ENCODE measurements at regions not wholly inside any gene's neighbourhood (a gene's known extent, or its start where the extent isn't known, plus 50 kb on each side); places are given as distances from the start of the nearest gene placed in this dataset.

- no peaks in the 10 kb centered on the region for H3K9me3 ChIP-seq
- TF ChIP-seq CTCF (IDR thresholded peaks at IDR 0.05): no peak
- H3K27ac ChIP-seq: no peak overlapping the region
- H3K4me1 ChIP-seq (ENCODE audit: control insufficient read depth in 1 of 2, insufficient read depth in 1 of 2, low read depth in 1 of 2, low read length in 1 of 2): no peaks in the 10 kb centered on the region
- no peaks in the 10 kb centered on the region for H3K36me3 ChIP-seq
- peaks cover 11% of the 10 kb centered on the region for H3K27me3 ChIP-seq
- H3K4me3 ChIP-seq (ENCODE audit: low read depth in 1 of 2, low read length in 1 of 2): no peak overlapping the region
Measured at GRCh38 chr14:61884711-61885110, 122.5 kb downstream of the SNAPC1 start.

DNA sequence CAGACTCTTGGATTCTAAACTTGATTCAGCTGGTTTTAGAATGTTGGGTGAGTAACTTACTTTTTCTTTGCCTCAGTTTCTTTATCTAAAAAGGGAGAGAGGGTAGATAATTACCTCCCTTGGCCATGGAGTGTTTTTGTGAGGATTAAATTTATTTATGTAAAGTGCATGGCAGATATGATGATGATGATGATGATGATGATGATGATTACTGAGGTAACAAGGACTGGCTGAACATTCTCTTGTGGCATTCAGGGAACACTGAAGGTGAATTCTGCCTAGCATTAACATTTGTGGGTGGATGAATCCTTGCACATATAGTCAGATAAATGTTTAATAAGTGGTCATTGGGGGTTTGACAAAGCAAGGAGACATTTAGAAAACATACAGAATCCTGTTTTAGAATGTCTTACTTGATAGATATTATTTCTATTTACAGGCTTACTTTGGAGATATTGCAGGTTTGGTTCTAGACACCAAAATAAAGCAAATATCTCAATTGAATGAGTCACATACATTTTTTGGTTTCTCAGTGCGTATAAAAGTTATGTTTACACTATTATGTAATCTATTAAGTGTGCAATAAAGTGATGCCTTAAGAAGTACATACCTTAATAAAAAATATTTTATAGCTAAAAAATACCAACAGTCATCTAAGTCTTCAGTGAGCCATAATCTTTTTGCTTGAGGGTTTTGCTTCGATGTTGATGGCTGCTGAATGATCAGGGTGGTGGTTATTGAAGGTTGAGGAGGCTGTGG lies 123.2 kb downstream of the SNAPC1 start:
- H3K4me3 ChIP-seq (ENCODE audit: low read depth in 1 of 2, low read length in 1 of 2): no peak overlapping the region
- no peaks in the 10 kb centered on the region for H3K4me1 ChIP-seq (ENCODE audit: control insufficient read depth in 1 of 2, insufficient read depth in 1 of 2, low read depth in 1 of 2, low read length in 1 of 2)
- no peak for TF ChIP-seq CTCF (IDR thresholded peaks at IDR 0.05)
- no peaks in the 10 kb centered on the region for H3K36me3 ChIP-seq
- no peaks in the 10 kb centered on the region for H3K9me3 ChIP-seq
- no peak overlapping the region for H3K27ac ChIP-seq
- H3K27me3 ChIP-seq: peaks cover 5% of the 10 kb centered on the region

DNA sequence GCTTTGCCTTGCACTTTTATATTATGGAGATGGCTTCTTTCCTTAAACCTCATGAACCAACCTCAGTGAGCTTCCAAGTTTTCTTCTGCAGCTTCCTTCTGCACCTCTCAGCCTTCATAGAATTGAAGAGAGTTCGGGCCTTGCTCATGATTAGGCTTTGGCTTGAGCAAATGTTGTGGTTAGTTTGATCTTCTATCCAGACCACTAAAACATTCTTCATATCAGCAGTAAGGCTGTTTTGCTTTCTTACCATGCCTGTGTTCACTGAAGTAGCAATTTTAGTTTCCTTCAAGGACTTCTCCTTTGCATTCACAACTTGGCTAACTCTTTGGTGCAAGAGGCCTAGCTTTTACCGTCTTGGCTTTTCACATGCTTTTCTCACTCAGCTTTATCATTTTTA lies 125.4 kb downstream of the SNAPC1 start:
- H3K9me3 ChIP-seq: no peaks in the 10 kb centered on the region
- no peak overlapping the region for H3K27ac ChIP-seq
- no peak overlapping the region for H3K4me3 ChIP-seq (ENCODE audit: low read depth in 1 of 2, low read length in 1 of 2)
- H3K4me1 ChIP-seq (ENCODE audit: control insufficient read depth in 1 of 2, insufficient read depth in 1 of 2, low read depth in 1 of 2, low read length in 1 of 2): no peaks in the 10 kb centered on the region
- H3K36me3 ChIP-seq: no peaks in the 10 kb centered on the region
- TF ChIP-seq CTCF (IDR thresholded peaks at IDR 0.05): no peak
- peaks cover 13% of the 10 kb centered on the region for H3K27me3 ChIP-seq

GRCh38 chr14:61889914-61890351 lies 127.7 kb downstream of the SNAPC1 start:
- Histone ChIP-seq H3K27me3 (peaks cover 10% of the 10 kb centered on the region), H3K27ac (no peak overlapping the region), H3K4me3 (ENCODE audit: low read depth in 1 of 2, low read length in 1 of 2) (no peak overlapping the region), H3K36me3 (no peaks in the 10 kb centered on the region), H3K9me3 (no peaks in the 10 kb centered on the region), H3K4me1 (ENCODE audit: control insufficient read depth in 1 of 2, insufficient read depth in 1 of 2, low read depth in 1 of 2, low read length in 1 of 2) (no peaks in the 10 kb centered on the region)
- TF ChIP-seq CTCF (IDR thresholded peaks at IDR 0.05): no peak

DNA sequence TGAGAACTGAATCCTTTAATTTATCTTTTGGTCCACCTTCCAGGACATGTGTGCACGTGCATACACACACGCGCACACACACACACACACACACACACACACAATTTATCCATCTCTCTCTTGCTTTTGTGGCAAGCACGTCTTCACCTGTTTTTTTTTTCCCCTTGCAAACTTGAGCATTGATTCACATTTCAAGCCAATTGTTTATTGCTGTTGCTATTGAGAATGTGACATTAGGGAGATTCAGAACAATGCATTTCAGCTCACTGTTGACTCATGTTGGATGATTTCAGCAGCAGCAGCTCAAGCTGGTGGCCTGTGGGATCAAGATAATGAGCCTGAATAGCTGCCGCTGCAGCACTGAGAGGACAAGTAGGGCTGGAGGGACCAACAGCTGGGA lies 128.9 kb downstream of the SNAPC1 start:
- no peak overlapping the region for H3K4me3 ChIP-seq (ENCODE audit: low read depth in 1 of 2, low read length in 1 of 2)
- no peaks in the 10 kb centered on the region for H3K4me1 ChIP-seq (ENCODE audit: control insufficient read depth in 1 of 2, insufficient read depth in 1 of 2, low read depth in 1 of 2, low read length in 1 of 2)
- H3K9me3 ChIP-seq: no peaks in the 10 kb centered on the region
- TF ChIP-seq CTCF (IDR thresholded peaks at IDR 0.05): no peak
- H3K27me3 ChIP-seq: peaks cover 10% of the 10 kb centered on the region
- no peak overlapping the region for H3K27ac ChIP-seq
- no peaks in the 10 kb centered on the region for H3K36me3 ChIP-seq

Data from neutrophil (primary cell).